ENCODE measurements at regions not wholly inside any gene's neighbourhood (a gene's known extent, or its start where the extent isn't known, plus 50 kb on each side); places are given as distances from the start of the nearest gene placed in this dataset.

DNA sequence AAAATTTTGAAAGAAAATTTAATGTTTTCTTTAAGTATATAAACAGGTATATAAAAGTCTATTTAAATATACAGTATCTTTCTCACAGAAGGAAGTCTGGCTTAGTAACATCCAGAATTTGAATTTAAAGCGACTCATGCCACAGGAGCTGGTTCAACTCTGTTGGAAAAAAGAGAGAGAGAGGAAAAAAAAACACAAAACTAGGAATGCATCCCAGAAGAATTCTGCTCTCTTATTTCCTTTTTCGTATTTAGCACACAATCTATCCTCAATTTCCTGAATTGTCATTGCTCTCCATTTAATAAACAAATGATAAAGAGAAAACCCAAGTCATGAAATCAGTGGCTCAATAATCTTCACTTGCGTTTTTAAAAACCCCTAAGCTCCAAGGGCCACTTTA is 107.5 kb upstream of the SCAF8 start:
- no peaks in the 10 kb centered on the region for H3K4me1 Mint-ChIP-seq
- no peak overlapping the region for H2BK15ac ChIP-seq (ENCODE audit: low read depth, low read length)

More for the DNA sequence above, 107.5 kb upstream of the SCAF8 start:
- no peak overlapping the region for H2BK12ac ChIP-seq (ENCODE audit: insufficient read length, low read depth, low read length)
- no peak overlapping the region for H3K14ac ChIP-seq (ENCODE audit: insufficient read depth, low read length)
- H3K23me2 ChIP-seq (ENCODE audit: insufficient read length, low read depth, low read length, poor library complexity, severe bottlenecking): no peaks in the 10 kb centered on the region
- H3K27me3 ChIP-seq (ENCODE audit: insufficient read depth, low read length): no peaks in the 10 kb centered on the region
- H4K5ac ChIP-seq (ENCODE audit: insufficient read length, low read depth, low read length): no peak overlapping the region
- H3K79me1 ChIP-seq (ENCODE audit: insufficient read depth, low read depth, low read length, poor library complexity, severe bottlenecking): no peaks in the 10 kb centered on the region
- no peak overlapping the region for H3K23ac ChIP-seq (ENCODE audit: insufficient read length, low read depth, low read length)
- TF ChIP-seq, protein P1, sequence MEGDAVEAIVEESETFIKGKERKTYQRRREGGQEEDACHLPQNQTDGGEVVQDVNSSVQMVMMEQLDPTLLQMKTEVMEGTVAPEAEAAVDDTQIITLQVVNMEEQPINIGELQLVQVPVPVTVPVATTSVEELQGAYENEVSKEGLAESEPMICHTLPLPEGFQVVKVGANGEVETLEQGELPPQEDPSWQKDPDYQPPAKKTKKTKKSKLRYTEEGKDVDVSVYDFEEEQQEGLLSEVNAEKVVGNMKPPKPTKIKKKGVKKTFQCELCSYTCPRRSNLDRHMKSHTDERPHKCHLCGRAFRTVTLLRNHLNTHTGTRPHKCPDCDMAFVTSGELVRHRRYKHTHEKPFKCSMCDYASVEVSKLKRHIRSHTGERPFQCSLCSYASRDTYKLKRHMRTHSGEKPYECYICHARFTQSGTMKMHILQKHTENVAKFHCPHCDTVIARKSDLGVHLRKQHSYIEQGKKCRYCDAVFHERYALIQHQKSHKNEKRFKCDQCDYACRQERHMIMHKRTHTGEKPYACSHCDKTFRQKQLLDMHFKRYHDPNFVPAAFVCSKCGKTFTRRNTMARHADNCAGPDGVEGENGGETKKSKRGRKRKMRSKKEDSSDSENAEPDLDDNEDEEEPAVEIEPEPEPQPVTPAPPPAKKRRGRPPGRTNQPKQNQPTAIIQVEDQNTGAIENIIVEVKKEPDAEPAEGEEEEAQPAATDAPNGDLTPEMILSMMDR (conservative IDR thresholded peaks at IDR 0.05): no peak
- H4K20me1 ChIP-seq (ENCODE audit: control insufficient read depth, insufficient read depth, insufficient read length): no peaks in the 10 kb centered on the region
- Mint-ChIP-seq H3K4me3 (no peak overlapping the region), H3K27ac (no peak overlapping the region), H3K27me3 (ENCODE audit: low read depth) (no peaks in the 10 kb centered on the region), H3K9me3 (no peaks in the 10 kb centered on the region), H3K36me3 (ENCODE audit: insufficient read depth in 1 of 3, low read depth in 3 of 3) (no peaks in the 10 kb centered on the region; a peak in 1 of 7 replicates)
- H4K8ac ChIP-seq (replicated peaks; ENCODE audit: insufficient read length, low read depth, low read length): no peak overlapping the region
- no peak overlapping the region for H2BK20ac ChIP-seq (ENCODE audit: low read depth, low read length, poor library complexity, severe bottlenecking)
- no peak overlapping the region for H3K27ac ChIP-seq (ENCODE audit: insufficient read length, low read depth, low read length)
- H3T11ph ChIP-seq (ENCODE audit: low read length): no peak overlapping the region
- no CpG with 5 or more reads among the region's 3 CpGs for WGBS (ENCODE audit: extremely low coverage, insufficient read length, low lambda C conversion rate)
- H3K4me1 ChIP-seq (ENCODE audit: insufficient read depth, low read length): no peaks in the 10 kb centered on the region
- H3K4me2 ChIP-seq (ENCODE audit: insufficient read depth, insufficient read length, low read length): no peak overlapping the region
- H4K91ac ChIP-seq (ENCODE audit: insufficient read length, low read depth, low read length): no peak overlapping the region
- DNase-seq: no peak
- H2BK5ac ChIP-seq (ENCODE audit: insufficient read length, low read length): no peak overlapping the region
- no peaks in the 10 kb centered on the region for H3K79me2 ChIP-seq (ENCODE audit: insufficient read depth, low read length)
- H3K9me3 ChIP-seq (ENCODE audit: control insufficient read depth, low read depth, low read length): no peaks in the 10 kb centered on the region
- no peak overlapping the region for H3K9ac ChIP-seq (ENCODE audit: extremely low read depth, insufficient read length, low read length)
- no peak overlapping the region for H3K4ac ChIP-seq (ENCODE audit: low read depth, low read length)
- H2AK5ac ChIP-seq (ENCODE audit: insufficient read length, low read length): no peak overlapping the region
- H2AFZ ChIP-seq (ENCODE audit: low read length): no peak overlapping the region
- H3K56ac ChIP-seq (ENCODE audit: insufficient read length, low read depth, low read length): no peak overlapping the region
- H2BK120ac ChIP-seq (ENCODE audit: low read depth, low read length, poor library complexity, severe bottlenecking): no peak overlapping the region
- no peak overlapping the region for H3K18ac ChIP-seq (ENCODE audit: insufficient read length, low read depth, low read length)

All from H9 (cell line).